GM12875 (cell line): ENCODE measurements at regions not wholly inside any gene's neighbourhood (a gene's known extent, or its start where the extent isn't known, plus 50 kb on each side); places are given as distances from the start of the nearest gene placed in this dataset.
A peak's percentile ranks its signal among the peaks of the same experiment; 100 is the strongest.

ENCODE experiments used
- H3K4me3 ChIP-seq: one replicate; pipeline ENCODE4 v1.5.1; 2011; ENCODE audit warnings: low read depth, low read length, control low read depth
- TF ChIP-seq, protein P1 (sequence below): IDR thresholded peaks from 2 replicates; pipeline ENCODE4 v1.5.1; 2011; ENCODE audit warnings: low read depth, mild to moderate bottlenecking, control low read depth, inconsistent platforms, low read length, moderate library complexity, borderline replicate concordance; ENCODE audit not compliant: insufficient read depth

DNA sequence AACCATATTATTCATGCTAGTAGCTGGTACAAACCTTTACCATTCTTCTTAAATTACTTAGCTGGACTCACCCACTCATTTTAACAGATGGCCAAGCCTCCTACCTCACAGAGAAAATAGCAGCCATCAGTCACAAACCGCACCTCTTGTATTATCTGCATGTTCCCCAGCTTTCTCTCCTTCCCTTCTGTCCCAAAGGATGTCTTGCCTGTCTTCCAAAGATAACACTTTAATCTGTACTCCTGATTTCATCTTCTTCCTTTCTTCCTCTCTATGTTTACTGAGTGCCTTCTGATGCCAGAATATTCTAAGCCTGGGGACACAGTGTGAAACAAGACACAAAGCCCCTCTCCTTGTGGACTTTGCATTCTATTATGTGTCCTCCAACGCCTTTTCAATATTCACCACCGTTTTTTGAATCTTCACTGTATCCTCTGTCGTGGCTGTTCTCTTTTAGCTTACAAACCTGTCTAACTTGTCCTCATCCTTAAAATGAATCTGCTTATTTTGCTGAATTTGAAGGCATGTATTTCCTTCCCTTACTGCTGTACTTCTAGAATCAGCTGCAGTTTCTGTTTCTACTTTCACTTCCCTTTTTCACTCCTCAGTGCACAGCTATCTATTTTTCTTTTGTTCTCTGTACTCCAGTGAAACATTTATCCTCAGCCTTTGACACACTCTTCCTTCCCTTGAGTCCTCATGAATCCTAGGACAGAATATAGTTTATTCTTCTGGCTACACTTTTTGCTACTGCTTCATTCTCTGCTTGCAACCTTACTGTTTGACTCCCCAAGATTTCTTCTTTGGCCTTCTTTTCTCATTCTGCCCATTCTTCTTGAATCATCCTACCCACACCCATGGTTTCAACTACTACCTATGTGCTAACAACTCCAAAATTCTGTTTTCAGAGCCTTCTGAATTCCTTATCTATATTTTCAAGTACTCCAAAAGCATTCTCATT, 216.9 kb upstream of the SAMSN1 start:
- peak overlapping the region; percentile 32 for H3K4me3 ChIP-seq
- TF ChIP-seq, protein P1, sequence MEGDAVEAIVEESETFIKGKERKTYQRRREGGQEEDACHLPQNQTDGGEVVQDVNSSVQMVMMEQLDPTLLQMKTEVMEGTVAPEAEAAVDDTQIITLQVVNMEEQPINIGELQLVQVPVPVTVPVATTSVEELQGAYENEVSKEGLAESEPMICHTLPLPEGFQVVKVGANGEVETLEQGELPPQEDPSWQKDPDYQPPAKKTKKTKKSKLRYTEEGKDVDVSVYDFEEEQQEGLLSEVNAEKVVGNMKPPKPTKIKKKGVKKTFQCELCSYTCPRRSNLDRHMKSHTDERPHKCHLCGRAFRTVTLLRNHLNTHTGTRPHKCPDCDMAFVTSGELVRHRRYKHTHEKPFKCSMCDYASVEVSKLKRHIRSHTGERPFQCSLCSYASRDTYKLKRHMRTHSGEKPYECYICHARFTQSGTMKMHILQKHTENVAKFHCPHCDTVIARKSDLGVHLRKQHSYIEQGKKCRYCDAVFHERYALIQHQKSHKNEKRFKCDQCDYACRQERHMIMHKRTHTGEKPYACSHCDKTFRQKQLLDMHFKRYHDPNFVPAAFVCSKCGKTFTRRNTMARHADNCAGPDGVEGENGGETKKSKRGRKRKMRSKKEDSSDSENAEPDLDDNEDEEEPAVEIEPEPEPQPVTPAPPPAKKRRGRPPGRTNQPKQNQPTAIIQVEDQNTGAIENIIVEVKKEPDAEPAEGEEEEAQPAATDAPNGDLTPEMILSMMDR, result no peak

DNA sequence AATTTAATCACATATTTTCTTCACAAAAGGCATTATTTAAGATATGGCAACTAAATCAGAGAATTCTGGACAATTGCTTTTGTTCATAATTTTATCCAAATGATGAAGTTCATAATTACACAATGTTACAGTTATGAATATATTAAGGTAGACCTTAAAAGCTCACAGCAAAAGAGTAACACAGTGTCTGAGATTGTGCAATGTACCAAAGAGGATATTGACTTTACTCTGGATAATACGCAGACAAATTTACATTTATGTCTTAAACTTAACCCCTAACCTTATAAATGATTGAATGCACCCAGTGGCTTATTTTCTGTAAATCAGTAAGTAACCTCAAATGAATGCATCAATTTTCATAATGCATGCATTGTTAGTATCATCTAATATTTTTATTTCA, 216.2 kb upstream of the SAMSN1 start:
- TF ChIP-seq, protein P1, result no peak
- no peak overlapping the region for H3K4me3 ChIP-seq

DNA sequence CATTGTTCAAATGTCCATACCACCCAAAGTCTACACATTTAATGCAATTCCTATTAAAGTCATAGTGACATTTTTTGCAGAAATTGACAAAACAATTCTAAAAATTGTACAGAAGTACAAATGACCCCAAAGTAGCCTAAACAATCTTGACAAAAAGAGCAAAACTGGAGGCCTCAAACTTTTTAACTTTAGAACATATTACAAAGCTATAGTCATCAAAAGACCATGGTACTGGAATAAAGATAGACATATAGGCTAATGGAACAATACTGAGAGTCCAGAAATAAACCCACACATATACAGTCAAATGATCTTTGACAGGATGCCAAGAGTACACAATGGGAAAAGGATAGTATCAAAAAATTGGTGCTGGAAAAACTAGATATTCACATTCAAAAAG, 213.2 kb upstream of the SAMSN1 start:
- no peak overlapping the region for H3K4me3 ChIP-seq
- TF ChIP-seq, protein P1, result no peak

DNA sequence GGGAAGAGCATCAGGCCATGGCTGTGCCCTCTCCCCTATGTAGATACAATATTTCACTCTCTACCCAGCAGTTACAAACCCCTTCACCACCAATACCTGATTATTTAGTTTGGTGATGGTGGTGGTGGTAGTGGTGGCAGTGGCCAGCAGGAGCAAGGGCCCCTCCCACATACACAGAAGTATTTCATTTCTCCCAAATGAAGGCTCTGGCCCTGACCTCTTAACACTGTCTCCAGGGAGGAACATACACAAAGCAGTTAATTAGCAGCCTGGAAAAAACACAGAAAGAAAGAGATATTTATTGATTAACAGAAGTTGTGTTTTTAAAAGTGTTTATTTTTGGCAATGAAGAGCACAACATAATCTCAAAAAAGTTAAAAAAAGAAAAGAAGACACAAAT, 212.7 kb upstream of the SAMSN1 start:
- no peak overlapping the region for H3K4me3 ChIP-seq

DNA sequence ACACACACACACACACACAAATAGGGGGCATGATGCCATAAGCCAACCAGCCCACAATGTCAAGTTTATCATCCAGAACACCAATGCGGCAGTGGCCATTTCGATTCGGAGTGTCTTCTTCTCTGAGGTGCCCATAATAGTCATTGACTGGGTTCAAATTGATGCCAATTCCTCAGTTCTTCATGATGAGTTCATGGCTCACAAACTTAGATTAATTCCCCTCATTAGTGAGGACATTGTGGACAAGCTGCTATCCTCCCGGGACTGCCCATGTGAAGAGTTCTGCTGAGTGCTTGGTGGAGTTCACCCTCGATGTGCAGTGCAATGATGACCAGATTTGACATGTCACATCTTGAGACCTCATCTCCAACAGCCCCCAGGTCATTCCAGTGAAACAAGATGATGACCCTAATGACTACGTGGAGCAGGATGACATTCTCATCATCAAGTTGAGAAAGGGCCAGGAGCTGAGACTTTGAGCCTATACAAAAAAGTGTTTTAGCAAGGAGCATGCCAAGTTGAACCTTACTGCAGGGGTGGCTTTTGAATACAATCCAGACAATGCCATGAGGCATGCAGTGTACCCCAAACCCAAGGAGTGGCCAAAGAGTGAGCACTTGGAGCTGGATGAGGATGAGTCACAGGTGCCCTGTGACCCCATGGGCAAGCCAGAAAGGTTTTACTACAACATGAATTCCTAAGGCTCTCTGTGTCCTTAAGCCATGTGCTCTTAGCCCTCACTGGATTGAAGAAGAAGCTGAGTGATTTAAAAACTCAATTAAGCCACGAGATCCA, 211.6 kb upstream of the SAMSN1 start:
- TF ChIP-seq, protein P1, result no peak
- no peak overlapping the region for H3K4me3 ChIP-seq

More for the DNA sequence above, 212.7 kb upstream of the SAMSN1 start:
- TF ChIP-seq, protein P1, result no peak

DNA sequence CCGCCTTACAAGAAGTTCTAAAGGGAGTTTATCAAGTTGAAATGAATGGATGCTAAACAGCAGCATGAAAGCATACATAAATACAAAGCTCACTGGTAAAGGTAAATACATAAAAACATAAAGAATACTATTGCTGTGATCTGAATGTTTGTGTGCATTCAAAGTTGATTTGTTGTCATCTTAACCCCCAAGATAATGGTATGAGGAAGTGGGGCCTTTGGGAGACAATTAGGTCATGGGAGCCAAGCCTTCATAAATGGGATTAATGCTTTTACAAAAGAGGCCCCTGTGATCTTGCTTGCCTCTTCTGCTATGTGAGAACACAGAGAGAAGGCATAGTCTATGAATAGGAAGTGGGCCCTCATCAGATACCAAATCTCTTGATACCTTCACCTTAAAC, 209.0 kb upstream of the SAMSN1 start:
- TF ChIP-seq, protein P1, result no peak

More for the DNA sequence above, 209.0 kb upstream of the SAMSN1 start:
- H3K4me3 ChIP-seq, result no peak overlapping the region
